HG02642 (cell line): ENCODE measurements at regions not wholly inside any gene's neighbourhood (a gene's known extent, or its start where the extent isn't known, plus 50 kb on each side); places are given as distances from the start of the nearest gene placed in this dataset.
A peak's percentile ranks its signal among the peaks of the same experiment; 100 is the strongest.
"Not testable (repeated sequence)": the region's sequence is repeated elsewhere in the genome, so short reads cannot be mapped to it uniquely, and the experiment has no call there.

Experiments
- ATAC-seq: cut with Tn5 transposase; IDR thresholded peaks from one replicate; pipeline ENCODE4 v1.9.1; 2021; ENCODE audit warnings: mild to moderate bottlenecking; ENCODE audit not compliant: unreplicated experiment, poor library complexity

GRCh38 chr20:53778736-53779135 lies 185.1 kb upstream of the ZNF217 start:
- no peak for ATAC-seq

- ATAC-seq = no peak
These were observed 184.4 kb upstream of the ZNF217 start for GRCh38 chr20:53778041-53778516.

- ATAC-seq = not testable (repeated sequence)
These were observed 183.8 kb upstream of the ZNF217 start for GRCh38 chr20:53777402-53777801.

- no peak for ATAC-seq
These were observed 183.2 kb upstream of the ZNF217 start for GRCh38 chr20:53776858-53777257.

- no peak for ATAC-seq
These were observed 181.0 kb upstream of the ZNF217 start for GRCh38 chr20:53774461-53775203.

- no peak for ATAC-seq
These were observed 180.3 kb upstream of the ZNF217 start for GRCh38 chr20:53773792-53774401.

- not testable (repeated sequence) for ATAC-seq
These were observed 179.6 kb upstream of the ZNF217 start for GRCh38 chr20:53773066-53773791.

- no peak for ATAC-seq
These were observed 175.4 kb upstream of the ZNF217 start for GRCh38 chr20:53769041-53769440.

- ATAC-seq = no peak
These were observed 174.7 kb upstream of the ZNF217 start for GRCh38 chr20:53768329-53768728.

- no peak for ATAC-seq
These were observed 173.7 kb upstream of the ZNF217 start for GRCh38 chr20:53767206-53767930.

- ATAC-seq = no peak
These were observed 170.8 kb upstream of the ZNF217 start for GRCh38 chr20:53764415-53764800.

GRCh38 chr20:53763707-53764414 lies 170.2 kb upstream of the ZNF217 start:
- no peak for ATAC-seq

- ATAC-seq = not testable (repeated sequence)
These were observed 168.8 kb upstream of the ZNF217 start for GRCh38 chr20:53762423-53762798.

GRCh38 chr20:53760025-53760441 lies 166.4 kb upstream of the ZNF217 start:
- ATAC-seq = peak; percentile 50

GRCh38 chr20:53757472-53757913 lies 163.9 kb upstream of the ZNF217 start:
- ATAC-seq = no peak

GRCh38 chr20:53755733-53756531 lies 162.3 kb upstream of the ZNF217 start:
- no peak for ATAC-seq

- no peak for ATAC-seq
These were observed 160.3 kb upstream of the ZNF217 start for GRCh38 chr20:53753880-53754459.

GRCh38 chr20:53752971-53753879 lies 159.6 kb upstream of the ZNF217 start:
- no peak for ATAC-seq
